ENCODE measurements at regions not wholly inside any gene's neighbourhood (a gene's known extent, or its start where the extent isn't known, plus 50 kb on each side); places are given as distances from the start of the nearest gene placed in this dataset.
"Not testable (repeated sequence)": the region's sequence is repeated elsewhere in the genome, so short reads cannot be mapped to it uniquely, and the experiment has no call there.

DNA sequence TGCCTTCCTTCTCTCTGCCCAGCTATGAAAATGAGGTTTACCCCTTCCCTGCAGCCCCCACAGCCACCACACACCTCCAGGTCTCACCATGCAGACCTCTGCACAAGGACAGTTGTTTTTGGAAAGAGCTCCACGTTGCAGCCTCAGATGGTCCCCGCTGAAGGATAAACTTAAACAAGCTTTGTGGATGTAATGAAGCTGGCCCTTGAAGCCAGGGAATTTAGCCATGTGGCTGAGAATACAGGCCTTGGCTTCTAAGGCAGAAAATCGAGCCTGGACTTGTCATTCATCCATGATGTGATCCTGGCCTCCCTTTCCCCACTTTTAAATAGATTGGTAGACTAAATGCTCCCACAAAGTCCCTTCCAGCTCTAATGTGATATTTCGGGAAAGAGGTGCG, 79.4 kb downstream of the TBX3 start:
- TF ChIP-seq, protein P1, sequence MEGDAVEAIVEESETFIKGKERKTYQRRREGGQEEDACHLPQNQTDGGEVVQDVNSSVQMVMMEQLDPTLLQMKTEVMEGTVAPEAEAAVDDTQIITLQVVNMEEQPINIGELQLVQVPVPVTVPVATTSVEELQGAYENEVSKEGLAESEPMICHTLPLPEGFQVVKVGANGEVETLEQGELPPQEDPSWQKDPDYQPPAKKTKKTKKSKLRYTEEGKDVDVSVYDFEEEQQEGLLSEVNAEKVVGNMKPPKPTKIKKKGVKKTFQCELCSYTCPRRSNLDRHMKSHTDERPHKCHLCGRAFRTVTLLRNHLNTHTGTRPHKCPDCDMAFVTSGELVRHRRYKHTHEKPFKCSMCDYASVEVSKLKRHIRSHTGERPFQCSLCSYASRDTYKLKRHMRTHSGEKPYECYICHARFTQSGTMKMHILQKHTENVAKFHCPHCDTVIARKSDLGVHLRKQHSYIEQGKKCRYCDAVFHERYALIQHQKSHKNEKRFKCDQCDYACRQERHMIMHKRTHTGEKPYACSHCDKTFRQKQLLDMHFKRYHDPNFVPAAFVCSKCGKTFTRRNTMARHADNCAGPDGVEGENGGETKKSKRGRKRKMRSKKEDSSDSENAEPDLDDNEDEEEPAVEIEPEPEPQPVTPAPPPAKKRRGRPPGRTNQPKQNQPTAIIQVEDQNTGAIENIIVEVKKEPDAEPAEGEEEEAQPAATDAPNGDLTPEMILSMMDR (IDR thresholded peaks at IDR 0.05; ENCODE audit: insufficient read depth, low read depth, low read length) = no peak
- no peak for DNase-seq (ENCODE audit: low read depth)
- H3K4me3 ChIP-seq (ENCODE audit: low read depth, low read length) = no peak overlapping the region

DNA sequence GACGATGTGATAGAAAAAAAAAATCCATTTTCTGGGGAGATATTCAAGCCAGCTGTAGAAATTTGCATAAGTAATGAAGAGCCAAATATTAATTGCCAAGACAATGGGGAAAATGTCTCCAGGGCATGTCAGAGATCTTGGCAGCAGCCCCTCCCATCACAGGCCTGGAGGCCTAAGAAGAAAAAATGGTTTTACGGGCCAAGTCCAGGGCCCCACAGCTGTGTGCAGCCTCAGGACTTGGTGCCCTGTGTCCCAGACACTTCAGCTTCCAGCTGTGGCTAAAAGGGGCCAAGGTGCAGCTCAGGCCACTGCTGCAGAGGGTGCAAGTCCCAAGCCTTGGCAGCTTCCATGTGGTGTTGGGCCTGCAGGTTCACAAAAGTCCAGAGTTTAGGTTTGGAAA, 83.4 kb downstream of the TBX3 start:
- DNase-seq (ENCODE audit: low read depth) = not testable (repeated sequence)

DNA sequence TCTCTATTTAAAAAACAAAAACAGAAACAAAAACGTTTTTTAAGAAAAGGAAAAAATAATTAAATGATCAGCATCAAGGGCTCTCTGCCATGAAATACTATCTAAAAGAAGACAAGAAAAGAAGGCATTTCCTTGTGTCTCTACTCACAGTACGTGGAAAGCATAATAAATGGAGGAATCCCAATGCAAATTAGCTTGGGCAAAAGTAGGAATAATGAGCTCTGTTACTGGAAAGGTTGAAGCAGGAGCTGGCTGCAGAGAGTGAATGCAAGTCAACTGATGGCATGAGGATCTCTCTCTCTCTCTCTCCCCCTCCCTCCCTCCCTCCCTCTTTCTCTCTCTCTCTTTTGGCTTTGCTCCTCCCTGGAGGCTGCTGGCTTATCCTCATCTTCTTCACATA, 85.9 kb downstream of the TBX3 start:
- DNase-seq (ENCODE audit: low read depth) = no peak
- H3K4me3 ChIP-seq (ENCODE audit: low read depth, low read length) = no peak overlapping the region
- TF ChIP-seq, protein P1 (IDR thresholded peaks at IDR 0.05; ENCODE audit: insufficient read depth, low read depth, low read length) = no peak

More for the DNA sequence above, 83.4 kb downstream of the TBX3 start:
- not testable (repeated sequence) for H3K4me3 ChIP-seq (ENCODE audit: low read depth, low read length)

DNA sequence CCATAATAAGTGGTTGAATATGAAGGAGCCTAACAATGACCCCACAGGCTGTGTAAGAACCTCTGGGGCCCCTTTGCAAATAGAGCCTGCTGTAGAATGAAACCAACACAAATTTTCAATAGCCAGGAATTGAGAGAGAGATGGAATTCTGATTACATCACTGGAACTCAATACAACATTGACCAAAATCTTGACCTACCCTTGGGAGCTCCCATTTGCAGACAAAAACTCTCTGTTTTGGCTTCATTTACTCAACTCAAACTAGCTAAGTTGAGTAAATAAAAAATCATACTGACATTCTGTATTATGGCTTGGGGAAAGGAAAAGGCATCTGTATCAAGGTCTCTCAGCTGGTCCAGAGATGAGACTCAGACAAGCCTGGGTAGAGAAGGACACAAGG, 91.0 kb downstream of the TBX3 start:
- no peak overlapping the region for H3K4me3 ChIP-seq (ENCODE audit: low read depth, low read length)
- TF ChIP-seq, protein P1 (IDR thresholded peaks at IDR 0.05; ENCODE audit: insufficient read depth, low read depth, low read length) = no peak
- DNase-seq (ENCODE audit: low read depth) = no peak

DNA sequence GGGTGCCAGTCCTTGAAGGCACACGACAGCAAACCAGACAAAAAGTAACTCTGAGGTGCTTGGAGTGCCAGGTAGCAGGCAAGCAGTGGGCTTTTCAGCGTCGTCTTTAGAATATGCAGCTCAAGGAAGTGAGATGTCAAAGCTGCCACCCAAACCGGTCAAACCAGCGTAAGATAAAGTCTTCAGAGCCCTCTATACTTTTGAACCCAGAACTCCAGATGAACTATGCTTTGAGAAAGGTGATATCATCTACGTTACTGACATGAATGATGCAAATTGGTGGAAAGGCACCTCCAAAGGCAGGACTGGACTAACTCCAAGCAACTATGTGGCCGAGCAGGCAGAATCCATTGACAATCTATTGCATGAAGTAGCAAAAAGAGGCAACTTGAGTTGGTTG, 95.9 kb downstream of the TBX3 start:
- TF ChIP-seq, protein P1 (IDR thresholded peaks at IDR 0.05; ENCODE audit: insufficient read depth, low read depth, low read length) = no peak
- no peak overlapping the region for H3K4me3 ChIP-seq (ENCODE audit: low read depth, low read length)
- no peak for DNase-seq (ENCODE audit: low read depth)

DNA sequence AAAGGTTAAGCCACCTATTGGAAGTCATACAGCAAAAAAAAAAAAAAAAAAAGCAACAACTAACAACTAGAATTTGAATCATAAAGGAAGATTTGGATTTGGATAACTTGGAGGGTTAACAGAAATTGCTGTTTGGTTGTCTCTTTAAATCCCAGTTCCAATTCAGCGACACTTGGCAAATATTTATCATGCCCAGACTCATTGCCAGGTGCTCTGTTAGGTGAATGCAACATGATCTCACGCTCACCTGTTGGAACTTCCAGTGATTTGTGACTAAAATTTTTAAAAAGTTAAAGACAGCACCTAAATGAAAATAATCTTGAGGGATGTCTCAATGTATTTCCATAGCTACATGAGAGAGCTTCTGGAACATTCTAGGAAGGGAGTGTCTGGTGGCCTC, 103.7 kb downstream of the TBX3 start:
- TF ChIP-seq, protein P1 (IDR thresholded peaks at IDR 0.05; ENCODE audit: insufficient read depth, low read depth, low read length) = no peak
- DNase-seq (ENCODE audit: low read depth) = no peak
- H3K4me3 ChIP-seq (ENCODE audit: low read depth, low read length) = no peak overlapping the region

DNA sequence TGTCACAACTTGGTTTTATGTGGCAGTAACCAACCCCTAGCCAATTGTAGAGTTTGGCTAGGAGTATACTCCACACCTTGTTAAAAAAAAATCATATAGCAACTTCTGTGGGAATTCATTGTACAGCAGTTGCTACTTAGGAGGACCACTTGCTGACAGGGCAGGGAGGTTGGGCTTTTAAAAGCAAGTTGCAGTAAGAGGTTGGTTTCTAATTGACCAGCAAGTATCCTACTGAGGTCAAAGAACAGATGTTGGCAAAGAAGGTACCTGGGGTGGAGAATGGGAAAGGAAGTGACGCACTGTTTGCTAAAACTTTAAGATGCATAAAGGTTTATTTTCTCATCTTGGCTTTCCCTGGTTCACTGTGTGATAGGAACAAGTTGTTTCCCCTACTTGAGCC, 104.6 kb downstream of the TBX3 start:
- H3K4me3 ChIP-seq (ENCODE audit: low read depth, low read length) = no peak overlapping the region
- TF ChIP-seq, protein P1 (IDR thresholded peaks at IDR 0.05; ENCODE audit: insufficient read depth, low read depth, low read length) = no peak
- DNase-seq (ENCODE audit: low read depth) = no peak
